ENCODE measurements at regions not wholly inside any gene's neighbourhood (a gene's known extent, or its start where the extent isn't known, plus 50 kb on each side); places are given as distances from the start of the nearest gene placed in this dataset.

GRCh38 chr4:179597301-179597700 is 2155.1 kb upstream of the AGA start:
- no peak for DNase-seq
- in situ Hi-C loops (cut with MboI; ENCODE audit: low sequenced_read_pairs) = no loop called here
- 69% methylated on average over 2 of the region's 2 CpGs; no CpG with 5 or more reads in 1 of the 2 experiments for WGBS, 2 experiments (ENCODE audit: extremely low coverage in 2 of 2, insufficient read length in 1 of 2)

More at GRCh38 chr4:179597301-179597700, 2155.1 kb upstream of the AGA start:
- Histone ChIP-seq H2BK15ac (ENCODE audit: low read depth, low read length) (peak overlapping the region; percentile 42; the same call in 2 of the 3 replicates), H3K4me2 (ENCODE audit: low read depth, low read length) (no peak overlapping the region), H2AFZ (replicated peaks; ENCODE audit: low read length, poor library complexity) (peak overlapping the region; percentile 51), H2BK5ac (ENCODE audit: low read depth, low read length, poor library complexity, severe bottlenecking) (peak overlapping the region; percentile 1), H2AK5ac (ENCODE audit: low read depth, low read length) (peak overlapping the region; percentile 11; the same call in 1 of the 2 replicates), H3K9me3 (ENCODE audit: control insufficient read depth, insufficient read depth, low read length) (no peaks in the 10 kb centered on the region), H2AK9ac (replicated peaks; ENCODE audit: low read depth, low read length, poor library complexity) (no peak overlapping the region), H3K79me1 (ENCODE audit: low read depth in 1 of 2, low read length in 2 of 2) (no peaks in the 10 kb centered on the region), H3K9ac (ENCODE audit: low read depth, low read length) (no peak overlapping the region), H3K36me3 (ENCODE audit: control insufficient read depth, insufficient read depth, low read length) (no peaks in the 10 kb centered on the region), H4K5ac (ENCODE audit: low read depth, low read length) (peak overlapping the region; percentile 24; the same call in 1 of the 2 replicates), H3K14ac (replicated peaks; ENCODE audit: low read depth, low read length) (peak overlapping the region; percentile 48; the same call in 1 of the 2 replicates), H3K4ac (ENCODE audit: low read depth, low read length) (peak overlapping the region; percentile 55), H3K56ac (ENCODE audit: extremely low read depth, insufficient read depth, low read length) (no peak overlapping the region), H3K18ac (ENCODE audit: low read depth, low read length) (peak overlapping the region; percentile 0; the same call in 1 of the 2 replicates), H2BK120ac (ENCODE audit: low read depth, low read length) (peak overlapping the region; percentile 76), H3K23ac (ENCODE audit: low read depth, low read length) (peak overlapping the region; percentile 29; the same call in 1 of the 2 replicates), H3K27me3 (ENCODE audit: control insufficient read depth, insufficient read depth, low read length) (no peaks in the 10 kb centered on the region), H3K27ac (ENCODE audit: insufficient read depth, low read length) (peak overlapping the region; percentile 0; the same call in 1 of the 2 replicates), H4K20me1 (ENCODE audit: insufficient read depth, low read length) (no peaks in the 10 kb centered on the region), H2BK20ac (ENCODE audit: low read depth, low read length) (peak overlapping the region; percentile 69), H3K9me1 (ENCODE audit: insufficient read depth, low read length) (no peaks in the 10 kb centered on the region; the same call in 1 of the 2 replicates), H4K91ac (ENCODE audit: insufficient read depth, low read depth, low read length) (peak overlapping the region; percentile 30; the same call in 1 of the 2 replicates), H3K4me3 (ENCODE audit: insufficient read depth, low read depth, low read length) (no peak overlapping the region), H3K4me1 (ENCODE audit: control insufficient read depth, insufficient read depth, low read length) (peaks cover 6% of the 10 kb centered on the region), H4K8ac (ENCODE audit: low read depth in 2 of 2, low read length in 2 of 2) (peak overlapping the region; percentile 1 to 74; a peak in 2 of 4 replicates)
- ChIA-PET CTCF (interaction anchor here (0.6 to 1.0 kb wide), 2 partner anchors 14 to 100 kb away, joined by 3 to 4 read pairs; no protein-coding TSS in a partner anchor), POLR2A (ENCODE audit: unreplicated experiment) (no interaction called here)
- no peak for TF ChIP-seq BHLHE40 (IDR thresholded peaks at IDR 0.05; ENCODE audit: low read depth, low read length)
- no peak for TF ChIP-seq RCOR1 (IDR thresholded peaks at IDR 0.05; ENCODE audit: insufficient replicate concordance, low read length)
- TF ChIP-seq SMC3 (IDR thresholded peaks at IDR 0.05; ENCODE audit: low read depth, low read length) = no peak
- no peak for TF ChIP-seq POLR2A (IDR thresholded peaks at IDR 0.05; ENCODE audit: low read depth, low read length)
- TF ChIP-seq NFE2L2 (IDR thresholded peaks at IDR 0.05; ENCODE audit: low read depth, low read length) = no peak
- no peak for TF ChIP-seq FOS (IDR thresholded peaks at IDR 0.05; ENCODE audit: low read depth, low read length)
- no peak for TF ChIP-seq CEBPB (IDR thresholded peaks at IDR 0.05; ENCODE audit: low read depth, low read length)
- no peak for TF ChIP-seq RAD21 (IDR thresholded peaks at IDR 0.05; ENCODE audit: low read length)
- TF ChIP-seq MXI1 (IDR thresholded peaks at IDR 0.05; ENCODE audit: borderline replicate concordance, low read depth, low read length) = no peak
- no peak for TF ChIP-seq CTCF (conservative IDR thresholded peaks at IDR 0.05; ENCODE audit: low read depth, low read length)
- no peak for TF ChIP-seq MAZ (IDR thresholded peaks at IDR 0.05; ENCODE audit: borderline replicate concordance, low read depth, low read length)
- TF ChIP-seq CHD1 (IDR thresholded peaks at IDR 0.05; ENCODE audit: low read depth, low read length) = no peak
- intact Hi-C loops (cut with micrococcal nuclease) (no loop called here), dilution Hi-C loops (cut with HindIII; ENCODE audit: low sequenced_read_pairs, unreplicated experiment) (no loop called here)
- no TSS peak for BruUV-seq (replicated peaks)
- peak; percentile 35; the same call in 1 of the 2 replicates for ATAC-seq (ENCODE audit: low read depth)

Measured in IMR-90 (cell line).